PC-9 (cell line): ENCODE measurements at regions not wholly inside any gene's neighbourhood (a gene's known extent, or its start where the extent isn't known, plus 50 kb on each side); places are given as distances from the start of the nearest gene placed in this dataset.

Experiments
- BruUV-seq: library from RNA; stranded (reverse); fragments of 400-500 nt; replicated peaks from 2 replicates; lab custom pipeline; 2021; lab: Mats Ljungman, UMichigan
- CTCF ChIA-PET: fragments of 300-600 bp; sonication (Branson Sonifier 250); formaldehyde crosslinking; loops from one replicate; lab custom pipeline; 2022; ENCODE audit warnings: antibody characterized with exemption; lab: Charles Lee
- POLR2A ChIA-PET: fragments of 300-600 bp; sonication (Branson Sonifier 250); formaldehyde crosslinking; loops from one replicate; lab custom pipeline; 2022; ENCODE audit warnings: antibody characterized with exemption; ENCODE audit not compliant: unreplicated experiment; lab: Charles Lee
- DNase-seq, 2 experiments: peaks; one replicate each; pipeline versions ENCODE4 v3.0.0 to v3.0.0-alpha.2; 2015 to 2022; ENCODE audit warnings: mixed read lengths in 1 of 2
- H2AFZ ChIP-seq: fragments of 200-600 bp; sonication (generic); 2 replicates; pipeline ENCODE4 v1.8.1; 2017; ENCODE audit warnings: antibody characterized with exemption
- H3F3A ChIP-seq: fragments of 200-600 bp; sonication (generic); 2 replicates; pipeline ENCODE4 v1.8.1; 2017; ENCODE audit warnings: antibody characterized with exemption, mild to moderate bottlenecking, low read depth; ENCODE audit not compliant: insufficient read depth
- H3K27ac ChIP-seq: fragments of 200-600 bp; sonication (generic); 2 replicates; pipeline ENCODE4 v1.6.1; 2016; ENCODE audit warnings: mixed run types
- H3K27me3 ChIP-seq: fragments of 200-600 bp; sonication (generic); 2 replicates; pipeline ENCODE4 v1.6.1; 2016; ENCODE audit warnings: low read depth, mixed run types; ENCODE audit not compliant: insufficient read depth
- H3K36me3 ChIP-seq: fragments of 200-600 bp; sonication (generic); 2 replicates; pipeline ENCODE4 v1.6.1; 2016; ENCODE audit warnings: low read depth, mixed run types
- H3K4me1 ChIP-seq: fragments of 200-600 bp; sonication (generic); replicated peaks from 2 replicates; pipeline ENCODE4 v1.6.1; 2016; ENCODE audit warnings: mixed run types; ENCODE audit not compliant: insufficient read depth
- H3K4me2 ChIP-seq: fragments of 200-600 bp; sonication (generic); 2 replicates; pipeline ENCODE4 v1.6.1; 2017; ENCODE audit warnings: mixed run types
- H3K4me3 ChIP-seq: fragments of 200-600 bp; sonication (generic); 2 replicates; pipeline ENCODE4 v1.6.1; 2016; ENCODE audit warnings: mixed run types
- H3K79me2 ChIP-seq: fragments of 200-600 bp; sonication (generic); 2 replicates; pipeline ENCODE4 v1.6.1; 2017; ENCODE audit warnings: low read depth, mixed run types
- H3K9me2 ChIP-seq: fragments of 200-600 bp; sonication (generic); 2 replicates; pipeline ENCODE4 v1.8.1; 2017; ENCODE audit warnings: mild to moderate bottlenecking; ENCODE audit not compliant: insufficient read depth
- H3K9me3 ChIP-seq: fragments of 200-600 bp; sonication (generic); 2 replicates; pipeline ENCODE4 v1.8.1; 2016; ENCODE audit warnings: low read depth; ENCODE audit not compliant: insufficient read depth
- H4K20me1 ChIP-seq: fragments of 200-600 bp; sonication (generic); 2 replicates; pipeline ENCODE4 v1.8.1; 2017; ENCODE audit not compliant: insufficient read depth
- CTCF ChIP-seq: fragments of 200-600 bp; sonication (generic); conservative IDR thresholded peaks from 2 replicates; pipeline ENCODE4 v1.6.1; 2017; ENCODE audit warnings: mixed run types, antibody characterized with exemption, mild to moderate bottlenecking, moderate library complexity
- EZH2 ChIP-seq: fragments of 200-600 bp; sonication (generic); IDR thresholded peaks from 2 replicates; pipeline ENCODE4 v1.8.0; 2017; ENCODE audit warnings: antibody characterized with exemption, low read depth
- intact Hi-C: fragments of 100-400 bp; cut with micrococcal nuclease; formaldehyde crosslinking; loops from one replicate; pipeline ENCODE4 v1.10.0; 2022; ENCODE audit not compliant: unreplicated experiment

- no peaks in the 10 kb centered on the region for H3K27me3 ChIP-seq
These were observed 429.7 kb downstream of the FRK start for GRCh38 chr6:115631028-115631427.

GRCh38 chr6:115630424-115631024 is 430.2 kb downstream of the FRK start:
- Histone ChIP-seq H2AFZ (no peak overlapping the region), H3K36me3 (no peaks in the 10 kb centered on the region), H3K4me2 (no peak overlapping the region), H3K4me3 (no peak overlapping the region), H4K20me1 (no peaks in the 10 kb centered on the region), H3F3A (no peaks in the 10 kb centered on the region), H3K4me1 (no peaks in the 10 kb centered on the region), H3K79me2 (no peaks in the 10 kb centered on the region), H3K27me3 (no peaks in the 10 kb centered on the region), H3K9me3 (no peaks in the 10 kb centered on the region), H3K27ac (no peak overlapping the region), H3K9me2 (no peaks in the 10 kb centered on the region)
- POLR2A ChIA-PET: no interaction called here
- intact Hi-C loops: no loop called here
- CTCF ChIA-PET: no interaction called here
- BruUV-seq: no TSS peak
- TF ChIP-seq CTCF (no peak), EZH2 (no peak)
- no peak for DNase-seq

More at GRCh38 chr6:115631028-115631427, 429.7 kb downstream of the FRK start:
- H3K4me2 ChIP-seq: no peak overlapping the region
- DNase-seq: no peak
- no peaks in the 10 kb centered on the region for H3K9me3 ChIP-seq
- H3K9me2 ChIP-seq: no peaks in the 10 kb centered on the region
- ChIA-PET CTCF (interaction anchor here (0.7 kb wide), 1 partner anchor 809 kb away, joined by 3 read pairs; no protein-coding TSS in a partner anchor), POLR2A (no interaction called here)
- TF ChIP-seq EZH2 (no peak), CTCF (no peak)
- no peak overlapping the region for H2AFZ ChIP-seq
- no peak overlapping the region for H3K27ac ChIP-seq
- no peaks in the 10 kb centered on the region for H3K79me2 ChIP-seq
- no peaks in the 10 kb centered on the region for H3F3A ChIP-seq
- intact Hi-C loops: no loop called here
- H3K4me3 ChIP-seq: no peak overlapping the region
- no peaks in the 10 kb centered on the region for H4K20me1 ChIP-seq
- H3K4me1 ChIP-seq: no peaks in the 10 kb centered on the region
- no TSS peak for BruUV-seq
- no peaks in the 10 kb centered on the region for H3K36me3 ChIP-seq

- CTCF ChIA-PET: no interaction called here
These were observed 431.3 kb downstream of the FRK start for GRCh38 chr6:115629415-115629814.

More at GRCh38 chr6:115629415-115629814, 431.3 kb downstream of the FRK start:
- no peak overlapping the region for H3K27ac ChIP-seq
- TF ChIP-seq EZH2: no peak
- TF ChIP-seq CTCF: no peak
- H3K4me1 ChIP-seq: no peaks in the 10 kb centered on the region
- POLR2A ChIA-PET: no interaction called here
- H2AFZ ChIP-seq: no peak overlapping the region
- no peaks in the 10 kb centered on the region for H3K79me2 ChIP-seq
- no peak overlapping the region for H3K4me2 ChIP-seq
- no peaks in the 10 kb centered on the region for H3K9me3 ChIP-seq
- intact Hi-C loops: no loop called here
- H3K36me3 ChIP-seq: no peaks in the 10 kb centered on the region
- no peak for DNase-seq
- H3K4me3 ChIP-seq: no peak overlapping the region
- no peaks in the 10 kb centered on the region for H3F3A ChIP-seq
- no peaks in the 10 kb centered on the region for H4K20me1 ChIP-seq
- no peaks in the 10 kb centered on the region for H3K9me2 ChIP-seq
- no TSS peak for BruUV-seq
- no peaks in the 10 kb centered on the region for H3K27me3 ChIP-seq
